H1 (cell line): ENCODE measurements at regions not wholly inside any gene's neighbourhood (a gene's known extent, or its start where the extent isn't known, plus 50 kb on each side); places are given as distances from the start of the nearest gene placed in this dataset.

Experiments
- CHD7 ChIP-seq: fragments of 300-600 bp; sonication (generic); IDR thresholded peaks from 2 replicates; pipeline ENCODE4 v1.7.1; 2012; ENCODE audit warnings: low read length, moderate library complexity, mild to moderate bottlenecking, inconsistent platforms; ENCODE audit not compliant: insufficient replicate concordance
- CTBP2 ChIP-seq: IDR thresholded peaks from 2 replicates; pipeline ENCODE4 v1.7.0; 2011; ENCODE audit warnings: borderline replicate concordance, mild to moderate bottlenecking, moderate library complexity, mixed read lengths, low read length; ENCODE audit not compliant: insufficient read depth, insufficient read length
- MAFK ChIP-seq: IDR thresholded peaks from 2 replicates; pipeline ENCODE4 v1.6.1; 2012; ENCODE audit warnings: low read depth, mild to moderate bottlenecking, improper control_type of control experiment, low read length
- POU5F1 ChIP-seq: IDR thresholded peaks from 2 replicates; pipeline ENCODE4 v1.6.1; 2011; ENCODE audit warnings: low read depth, mild to moderate bottlenecking, low read length, moderate library complexity
- SAP30 ChIP-seq: fragments of 300-600 bp; sonication (generic); IDR thresholded peaks from 2 replicates; pipeline ENCODE4 v1.7.1; 2012; ENCODE audit warnings: low read length, moderate library complexity, mild to moderate bottlenecking, inconsistent platforms; ENCODE audit not compliant: insufficient read depth, insufficient replicate concordance
- SIRT6 ChIP-seq: IDR thresholded peaks from one replicate; pipeline ENCODE4 v1.7.1; 2012; ENCODE audit warnings: low read length, inconsistent platforms

- TF ChIP-seq SIRT6 (no peak), MAFK (no peak), CTBP2 (no peak), SAP30 (no peak), CHD7 (no peak), POU5F1 (no peak)
These were observed 301.3 kb upstream of the IGF1R start (continued) for GRCh38 chr15:98347001-98347400.
